ENCODE measurements at regions not wholly inside any gene's neighbourhood (a gene's known extent, or its start where the extent isn't known, plus 50 kb on each side); places are given as distances from the start of the nearest gene placed in this dataset.

- Histone ChIP-seq H3K4me2 (ENCODE audit: control insufficient read depth, insufficient read depth) (no peak overlapping the region), H3K9ac (ENCODE audit: control insufficient read depth, insufficient read depth, low read length) (no peak overlapping the region), H3K4me3 (no peak overlapping the region), H4K20me1 (ENCODE audit: control insufficient read depth, insufficient read depth) (no peaks in the 10 kb centered on the region), H2AFZ (ENCODE audit: control insufficient read depth, low read depth, low read length) (no peak overlapping the region), H3K4me1 (ENCODE audit: control insufficient read depth, insufficient read depth, low read length) (no peaks in the 10 kb centered on the region), H3K9me3 (replicated peaks; ENCODE audit: control insufficient read depth, insufficient read depth, low read length) (no peaks in the 10 kb centered on the region), H3K79me2 (ENCODE audit: control insufficient read depth, insufficient read depth, low read length) (no peaks in the 10 kb centered on the region), H3K27me3 (replicated peaks in 1 of 2; ENCODE audit: control insufficient read depth in 2 of 2, insufficient read depth in 2 of 2, low read length in 1 of 2) (no peaks in the 10 kb centered on the region), H3K36me3 (ENCODE audit: control insufficient read depth in 2 of 2, insufficient read depth in 2 of 2, low read length in 1 of 2) (no peaks in the 10 kb centered on the region), H3K27ac (ENCODE audit: control insufficient read depth, insufficient read depth) (no peak overlapping the region)
- POLR2A ChIA-PET, result interaction anchor here (0.6 kb wide), 1 partner anchor 538 kb away, joined by 3 read pairs; no protein-coding TSS in a partner anchor
- TF ChIP-seq SREBF2 (IDR thresholded peaks at IDR 0.05; ENCODE audit: low read length) (no peak), POLR2A (IDR thresholded peaks at IDR 0.05; ENCODE audit: low read depth, low read length) (no peak), TAF1 (IDR thresholded peaks at IDR 0.05; ENCODE audit: borderline replicate concordance, low read depth, low read length) (no peak), EGR1 (IDR thresholded peaks at IDR 0.05; ENCODE audit: borderline replicate concordance in 1 of 2, low read depth in 2 of 2, low read length in 2 of 2) (no peak), SKIL (IDR thresholded peaks at IDR 0.05; ENCODE audit: low read depth, poor library complexity, severe bottlenecking) (no peak), RELA (IDR thresholded peaks at IDR 0.05; ENCODE audit: borderline replicate concordance, partially characterized antibody) (no peak), SRF (IDR thresholded peaks at IDR 0.05; ENCODE audit: low read depth in 2 of 2, low read length in 2 of 2) (no peak), WRNIP1 (IDR thresholded peaks at IDR 0.05; ENCODE audit: borderline replicate concordance, low read depth, low read length) (no peak)
- SMC1A ChIA-PET (ENCODE audit: uncharacterized antibody, unreplicated experiment), result no interaction called here
- CTCF ChIA-PET, result no interaction called here
- 7% methylated on average over 1 of the region's 1 CpG for WGBS (ENCODE audit: insufficient coverage, insufficient replicate concordance, low lambda C conversion rate, missing lambda C conversion rate)
- RAD21 ChIA-PET (ENCODE audit: unreplicated experiment), result no interaction called here
- ATAC-seq (no peak), FAIRE-seq (no peak), DNase-seq (ENCODE audit: low read depth, low spot score) (no peak)
- no TSS peak for BruUV-seq (replicated peaks)
- in situ Hi-C loops (cut with MboI) (no loop called here), intact Hi-C loops (cut with micrococcal nuclease; ENCODE audit: unreplicated experiment) (no loop called here)
Measured at GRCh38 chr18:22477222-22477621, 59.5 kb upstream of the CTAGE1 start.

Measured in GM12878 (cell line).